K562 (cell line): ENCODE measurements at regions not wholly inside any gene's neighbourhood (a gene's known extent, or its start where the extent isn't known, plus 50 kb on each side); places are given as distances from the start of the nearest gene placed in this dataset.

Source experiments
- ATAC-seq: fragments of 200-7000 bp; cut with Tn5 transposase; 3 replicates; pipeline ENCODE4 v1.9.1; 2020; ENCODE audit warnings: moderate library complexity
- BruUV-seq: library from RNA; stranded (reverse); fragments of 400-500 nt; replicated peaks from 2 replicates; lab custom pipeline; 2021; lab: Mats Ljungman, UMichigan
- CTCF ChIA-PET: fragments of 300-600 bp; formaldehyde crosslinking; extraction: SDS; loops from one replicate; lab custom pipeline; 2021; ENCODE audit warnings: low intra/inter-chr PET ratio; lab: Yijun Ruan, JAX
- POLR2A ChIA-PET: fragments of 300-600, 350-650 bp; sonication (Branson Sonifier 250); formaldehyde crosslinking; extraction: SDS; loops from one replicate; lab custom pipeline; 2021; ENCODE audit warnings: antibody characterized with exemption, inconsistent platforms; lab: Yijun Ruan, JAX
- DNase-seq, 4 experiments: peaks; one replicate each; pipeline versions ENCODE4 v3.0.0 to v3.0.0-alpha.2; 2011 to 2018; ENCODE audit warnings: low spot score in 3 of 4, mixed read lengths in 3 of 4; ENCODE audit errors: extremely low read depth in 1 of 4
- FAIRE-seq: peaks from 2 replicates; lab custom pipeline; 2011; peaks lifted over from hg19 to GRCh38; lab: Jason Lieb, UNC
- H2AFZ ChIP-seq: 2 replicates; pipeline ENCODE4 v1.6.0; 2011; ENCODE audit warnings: low read depth, low read length, control low read depth, inconsistent platforms
- H3K27ac ChIP-seq: fragments of 200-600 bp; 3 replicates; pipeline ENCODE4 v1.8.0; 2011; ENCODE audit warnings: low read depth, mild to moderate bottlenecking, control low read depth, inconsistent platforms, low read length, moderate library complexity, mixed read lengths; ENCODE audit errors: extremely low read depth
- H3K27me3 ChIP-seq, 2 experiments: fragments of 300-600 bp in 1 of 2; 2 replicates in 1 of 2; 3 replicates in 1 of 2; pipeline versions ENCODE4 v1.6.0 to v1.8.0; 2011; ENCODE audit warnings: inconsistent platforms in 2 of 2, low read length in 2 of 2, mild to moderate bottlenecking in 1 of 2, mixed read lengths in 1 of 2, moderate library complexity in 1 of 2; ENCODE audit not compliant: control insufficient read depth in 2 of 2, insufficient read depth in 2 of 2
- H3K36me3 ChIP-seq: fragments of 300-600 bp; 3 replicates; pipeline ENCODE4 v1.8.0; 2011; ENCODE audit warnings: mild to moderate bottlenecking, low read length, inconsistent platforms; ENCODE audit not compliant: control insufficient read depth, insufficient read depth
- H3K4me1 ChIP-seq, 2 experiments: fragments of 200-600 bp in 1 of 2; replicated peaks in 1 of 2; 2 replicates in 1 of 2; 3 replicates in 1 of 2; pipeline versions ENCODE4 v1.5.1 to v1.8.0; 2011; ENCODE audit warnings: inconsistent platforms in 2 of 2, low read length in 2 of 2, mild to moderate bottlenecking in 1 of 2, mixed read lengths in 1 of 2, moderate library complexity in 1 of 2; ENCODE audit not compliant: control insufficient read depth in 2 of 2, insufficient read depth in 2 of 2
- H3K4me2 ChIP-seq: 2 replicates; pipeline ENCODE4 v1.6.1; 2011; ENCODE audit warnings: low read length, control low read depth, inconsistent platforms, mixed read lengths; ENCODE audit not compliant: insufficient read depth
- H3K4me3 ChIP-seq: fragments of 200-600 bp; sonication (generic), shearing (Covaris generic); 2 replicates; pipeline ENCODE4 v1.5.1; 2016; ENCODE audit warnings: control low read depth, inconsistent platforms
- H3K79me2 ChIP-seq: fragments of 200-600 bp; 3 replicates; pipeline ENCODE4 v1.8.0; 2011; ENCODE audit warnings: low read length, inconsistent platforms; ENCODE audit not compliant: control insufficient read depth, insufficient read depth
- H3K9ac ChIP-seq, 2 experiments: 2 replicates each; pipeline versions ENCODE4 v1.6.0 to v1.6.1; 2011; ENCODE audit warnings: low read depth in 2 of 2, low read length in 2 of 2, control low read depth in 1 of 2, inconsistent platforms in 1 of 2, mild to moderate bottlenecking in 1 of 2, mixed read lengths in 1 of 2; ENCODE audit not compliant: insufficient read depth in 1 of 2
- H3K9me1 ChIP-seq: one replicate; pipeline ENCODE4 v1.6.0; 2011; ENCODE audit warnings: inconsistent platforms, mild to moderate bottlenecking, low read length, moderate library complexity; ENCODE audit not compliant: control insufficient read depth, insufficient read depth
- H3K9me3 ChIP-seq: replicated peaks from 2 replicates; pipeline ENCODE4 v1.5.1; 2011; ENCODE audit warnings: low read depth, low read length, inconsistent platforms; ENCODE audit not compliant: control insufficient read depth, insufficient read depth
- H4K20me1 ChIP-seq: replicated peaks from 2 replicates; pipeline ENCODE4 v1.6.1; 2011; ENCODE audit warnings: low read length, inconsistent platforms, mixed read lengths; ENCODE audit not compliant: control insufficient read depth, insufficient read depth
- ARID3A ChIP-seq: IDR thresholded peaks from 2 replicates; pipeline ENCODE4 v1.6.1; 2012; ENCODE audit warnings: low read depth, low read length, improper control_type of control experiment, borderline replicate concordance
- CEBPB ChIP-seq: fragments of 450-650 bp; IDR thresholded peaks from 2 replicates; pipeline ENCODE4 v1.6.1; 2016; ENCODE audit warnings: missing genetic modification characterization, missing compliant biosample characterization
- CEBPG ChIP-seq, 3 experiments: fragments of 200-800 bp in 1 of 3; sonication (Bioruptor generic) in 1 of 3; sonication (generic) in 1 of 3; formaldehyde crosslinking in 1 of 3; IDR thresholded peaks in 2 of 3; conservative IDR thresholded peaks in 1 of 3; 2 replicates each; pipeline versions ENCODE4 v1.6.1 to v1.8.0; 2016 to 2022; ENCODE audit warnings: missing compliant biosample characterization in 2 of 3, missing genetic modification characterization in 2 of 3, mild to moderate bottlenecking in 1 of 3, missing genetic modification reagents in 1 of 3
- DMBX1 ChIP-seq: fragments of 250-450 bp; sonication (Bioruptor Pico); IDR thresholded peaks from 2 replicates; pipeline ENCODE4 v1.8.0; 2022; ENCODE audit warnings: inconsistent platforms, mild to moderate bottlenecking, moderate library complexity, borderline replicate concordance
- GATAD2A ChIP-seq: fragments of 450-650 bp; IDR thresholded peaks from 2 replicates; pipeline ENCODE4 v1.6.1; 2017
- KLF6 ChIP-seq: fragments of 250-450 bp; sonication (Bioruptor Pico); IDR thresholded peaks from 2 replicates; pipeline ENCODE4 v1.4.0; 2020; ENCODE audit warnings: mild to moderate bottlenecking, moderate library complexity, borderline replicate concordance
- NR4A1 ChIP-seq, 2 experiments: fragments of 250-450 bp in 1 of 2; fragments of 450-650 bp in 1 of 2; sonication (Bioruptor Pico) in 1 of 2; IDR thresholded peaks; 2 replicates each; pipeline versions ENCODE4 v1.4.0 to v1.6.1; 2016 to 2020; ENCODE audit warnings: mild to moderate bottlenecking in 2 of 2, missing compliant biosample characterization in 1 of 2, missing genetic modification characterization in 1 of 2, moderate library complexity in 1 of 2
- ZNF384 ChIP-seq: IDR thresholded peaks from 2 replicates; pipeline ENCODE4 v1.6.1; 2012; ENCODE audit warnings: low read depth, low read length, improper control_type of control experiment
- WGBS: fragments of 100-300 bp; shearing (Covaris generic); methylation state at CpG from one replicate; pipeline ENCODE4 v1.1.6; 2016; ENCODE audit warnings: low coverage, mixed read lengths; ENCODE audit not compliant: insufficient coverage; ENCODE audit errors: missing lambda C conversion rate; 5-methylcytosine and 5-hydroxymethylcytosine counted together
- in situ Hi-C: fragments of 300-500 bp; cut with MboI; formaldehyde crosslinking; loops from 4 replicates; pipeline ENCODE4 v1.15.0; 2018; ENCODE audit warnings: inconsistent platforms, mixed read lengths
- intact Hi-C: fragments of 100-400 bp; cut with micrococcal nuclease; formaldehyde crosslinking; loops from 2 replicates; pipeline ENCODE4 v1.14.2; 2022
- TF ChIP-seq, protein P1 (sequence below), 2 experiments: fragments of 200-800 bp in 1 of 2; sonication (Bioruptor generic) in 1 of 2; sonication (generic) in 1 of 2; formaldehyde crosslinking in 1 of 2; IDR thresholded peaks in 1 of 2; conservative IDR thresholded peaks in 1 of 2; 2 replicates each; pipeline versions ENCODE4 v1.5.0 to v1.6.1; 2016 to 2020; ENCODE audit warnings: missing compliant biosample characterization in 1 of 2, missing genetic modification characterization in 1 of 2, missing genetic modification reagents in 1 of 2

DNA sequence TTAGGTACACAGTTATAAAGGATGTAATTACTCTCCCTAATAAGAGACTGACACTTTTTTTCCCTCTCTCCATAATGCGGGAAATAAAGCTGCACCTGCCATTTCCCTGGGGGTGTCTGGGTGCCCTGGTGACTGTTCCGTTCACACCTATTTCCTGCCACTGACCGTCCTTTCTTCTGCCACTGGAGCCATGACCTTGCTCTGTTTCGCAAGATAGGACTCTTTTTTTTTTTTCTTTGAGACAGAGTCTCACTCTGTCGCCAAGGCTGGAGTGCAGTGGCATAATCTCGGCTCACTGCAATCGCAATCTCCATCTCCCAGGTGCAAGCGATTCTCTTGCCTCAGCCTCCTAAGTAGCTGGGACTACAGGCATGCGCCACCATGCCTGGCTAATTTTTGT is 66.1 kb upstream of the SERBP1 start:
- no peak for TF ChIP-seq DMBX1 (CRISPR knock-in tag)
- peak; percentile 78 for TF ChIP-seq CEBPB (tag)
- peak; percentile 77 for TF ChIP-seq ZNF384
- TF ChIP-seq KLF6 (CRISPR knock-in tag): no peak
- TF ChIP-seq, protein P1, sequence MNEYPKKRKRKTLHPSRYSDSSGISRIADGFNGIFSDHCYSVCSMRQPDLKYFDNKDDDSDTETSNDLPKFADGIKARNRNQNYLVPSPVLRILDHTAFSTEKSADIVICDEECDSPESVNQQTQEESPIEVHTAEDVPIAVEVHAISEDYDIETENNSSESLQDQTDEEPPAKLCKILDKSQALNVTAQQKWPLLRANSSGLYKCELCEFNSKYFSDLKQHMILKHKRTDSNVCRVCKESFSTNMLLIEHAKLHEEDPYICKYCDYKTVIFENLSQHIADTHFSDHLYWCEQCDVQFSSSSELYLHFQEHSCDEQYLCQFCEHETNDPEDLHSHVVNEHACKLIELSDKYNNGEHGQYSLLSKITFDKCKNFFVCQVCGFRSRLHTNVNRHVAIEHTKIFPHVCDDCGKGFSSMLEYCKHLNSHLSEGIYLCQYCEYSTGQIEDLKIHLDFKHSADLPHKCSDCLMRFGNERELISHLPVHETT (CRISPR knock-in tag; conservative IDR thresholded peaks at IDR 0.05 in 1 of 2, IDR thresholded peaks at IDR 0.05 in 1 of 2): no peak
- no peak for TF ChIP-seq ARID3A
- no peak for TF ChIP-seq NR4A1 (CRISPR knock-in tag; IDR thresholded peaks at IDR 0.05)
- no peak for TF ChIP-seq NR4A1 (tag; IDR thresholded peaks at IDR 0.05)
- TF ChIP-seq GATAD2A: no peak
- TF ChIP-seq CEBPG (CRISPR knock-in tag; IDR thresholded peaks at IDR 0.05): no peak
- TF ChIP-seq CEBPG (tag; conservative IDR thresholded peaks at IDR 0.05 in 1 of 2, IDR thresholded peaks at IDR 0.05 in 1 of 2): 0 out of 4 replicates have a peak, but pooled peaks have one; percentile 8 to 21
- Histone ChIP-seq H3K79me2 (no peaks in the 10 kb centered on the region), H3K9me3 (no peaks in the 10 kb centered on the region), H3K4me2 (no peak overlapping the region), H3K4me1 (peaks cover 2 to 5% of the 10 kb centered on the region in 2 experiments; a peak in 4 of 5 replicates), H3K9ac (no peak overlapping the region), H3K27me3 (no peaks in the 10 kb centered on the region), H3K36me3 (no peaks in the 10 kb centered on the region), H4K20me1 (no peaks in the 10 kb centered on the region; the same call in 1 of the 2 replicates), H3K9me1 (no peaks in the 10 kb centered on the region), H3K27ac (no peak overlapping the region), H2AFZ (0 out of 2 replicates have a peak overlapping the region, but pooled peaks have one; percentile 41), H3K4me3 (no peak overlapping the region)
- in situ Hi-C loops: loop anchor here (25.0 kb wide), 1 partner anchor 509 kb away; no protein-coding TSS in a partner anchor
- no peak for ATAC-seq
- 30% methylated on average over 8 of the region's 9 CpGs for WGBS
- no TSS peak for BruUV-seq
- CTCF ChIA-PET: no interaction called here
- FAIRE-seq: no peak
- intact Hi-C loops: no loop called here
- POLR2A ChIA-PET: interaction anchor here (0.7 to 1.2 kb wide), 4 partner anchors 34 to 107 kb away, joined by 3 to 4 read pairs (median 3); no protein-coding TSS in a partner anchor
- no peak for DNase-seq
